GM21576 (cell line): ENCODE measurements at regions not wholly inside any gene's neighbourhood (a gene's known extent, or its start where the extent isn't known, plus 50 kb on each side); places are given as distances from the start of the nearest gene placed in this dataset.

ENCODE experiments used
- ATAC-seq: cut with Tn5 transposase; IDR thresholded peaks from one replicate; pipeline ENCODE4 v1.9.1; 2021; ENCODE audit warnings: mild to moderate bottlenecking, moderate library complexity; ENCODE audit not compliant: unreplicated experiment

- ATAC-seq, result no peak
Observed at GRCh38 chr6:159483259-159483658, 209.8 kb downstream of the SOD2 start.

GRCh38 chr6:159481897-159482296 is 211.1 kb downstream of the SOD2 start:
- no peak for ATAC-seq

- no peak for ATAC-seq
Observed at GRCh38 chr6:159480471-159480870, 212.6 kb downstream of the SOD2 start.

GRCh38 chr6:159479146-159479545 is 213.9 kb downstream of the SOD2 start:
- no peak for ATAC-seq

GRCh38 chr6:159473475-159474263 is 219.4 kb downstream of the SOD2 start:
- ATAC-seq, result no peak

GRCh38 chr6:159470397-159470796 is 222.6 kb downstream of the SOD2 start:
- no peak for ATAC-seq

GRCh38 chr6:159469443-159469842 is 223.6 kb downstream of the SOD2 start:
- ATAC-seq, result no peak

- ATAC-seq, result no peak
Observed at GRCh38 chr6:159468994-159469393, 224.0 kb downstream of the SOD2 start.

GRCh38 chr6:159467473-159468041 is 225.5 kb downstream of the SOD2 start:
- peak; percentile 66 for ATAC-seq

- no peak for ATAC-seq
Observed at GRCh38 chr6:159466926-159467325, 226.1 kb downstream of the SOD2 start.

- ATAC-seq, result no peak
Observed at GRCh38 chr6:159464816-159465215, 228.2 kb downstream of the SOD2 start.

- no peak for ATAC-seq
Observed at GRCh38 chr6:159463119-159463829, 229.8 kb downstream of the SOD2 start.

- no peak for ATAC-seq
Observed at GRCh38 chr6:159462431-159462830, 230.6 kb downstream of the SOD2 start.

GRCh38 chr6:159461998-159462397 is 231.0 kb downstream of the SOD2 start:
- ATAC-seq, result peak; percentile 92

- no peak for ATAC-seq
Observed at GRCh38 chr6:159461266-159461665, 231.8 kb downstream of the SOD2 start.

GRCh38 chr6:159460476-159460875 is 232.6 kb downstream of the SOD2 start:
- no peak for ATAC-seq

GRCh38 chr6:159456349-159456748 is 236.7 kb downstream of the SOD2 start:
- no peak for ATAC-seq

GRCh38 chr6:159455700-159456274 is 237.3 kb downstream of the SOD2 start:
- ATAC-seq, result no peak

- ATAC-seq, result no peak
Observed at GRCh38 chr6:159450815-159451465, 242.1 kb downstream of the SOD2 start.

GRCh38 chr6:159446340-159446739 is 246.7 kb downstream of the SOD2 start:
- no peak for ATAC-seq

GRCh38 chr6:159445351-159445750 is 247.7 kb downstream of the SOD2 start:
- no peak for ATAC-seq
